ENCODE measurements at regions not wholly inside any gene's neighbourhood (a gene's known extent, or its start where the extent isn't known, plus 50 kb on each side); places are given as distances from the start of the nearest gene placed in this dataset.

- TF ChIP-seq CHD7 (IDR thresholded peaks at IDR 0.05; ENCODE audit: insufficient replicate concordance, low read length): no peak
- TF ChIP-seq CBX5 (IDR thresholded peaks at IDR 0.05; ENCODE audit: low read depth, low read length): no peak
- TF ChIP-seq MAFK (IDR thresholded peaks at IDR 0.05; ENCODE audit: low read depth, low read length): no peak
These were observed 646.2 kb downstream of the NTRK3 start (continued) for GRCh38 chr15:87610366-87610765.
